Mesenchymal stem cell (in vitro differentiated cells and primary cell): ENCODE measurements at regions not wholly inside any gene's neighbourhood (a gene's known extent, or its start where the extent isn't known, plus 50 kb on each side); places are given as distances from the start of the nearest gene placed in this dataset.

ENCODE experiments used
- DNase-seq: peaks from one replicate; pipeline ENCODE4 v3.0.0-alpha.2; 2013
- H2AFZ ChIP-seq: one replicate; pipeline ENCODE4 v1.6.1; 2013; ENCODE audit warnings: low read depth, mild to moderate bottlenecking, control low read depth, inconsistent platforms, low read length, moderate library complexity
- H2AK5ac ChIP-seq: 2 replicates; pipeline ENCODE4 v1.6.1; 2013; ENCODE audit warnings: low read length, moderate library complexity, mild to moderate bottlenecking, inconsistent platforms; ENCODE audit not compliant: severe bottlenecking
- H2BK120ac ChIP-seq: one replicate; pipeline ENCODE4 v1.6.1; 2013; ENCODE audit warnings: low read depth, mild to moderate bottlenecking, inconsistent platforms, low read length, moderate library complexity
- H2BK12ac ChIP-seq, 2 experiments: one replicate each; pipeline ENCODE4 v1.6.1; 2013; ENCODE audit warnings: inconsistent platforms in 2 of 2, low read length in 2 of 2, mild to moderate bottlenecking in 2 of 2, moderate library complexity in 2 of 2, control low read depth in 1 of 2
- H2BK15ac ChIP-seq: one replicate; pipeline ENCODE4 v1.6.1; 2013; ENCODE audit warnings: mild to moderate bottlenecking, low read depth, inconsistent platforms; ENCODE audit not compliant: poor library complexity, severe bottlenecking
- H2BK5ac ChIP-seq: 2 replicates; pipeline ENCODE4 v1.6.1; 2013; ENCODE audit warnings: low read depth, mild to moderate bottlenecking, low read length, control low read depth, inconsistent platforms; ENCODE audit not compliant: poor library complexity, severe bottlenecking
- H3K14ac ChIP-seq, 2 experiments: one replicate each; pipeline ENCODE4 v1.6.1; 2013; ENCODE audit warnings: inconsistent platforms in 2 of 2, low read length in 2 of 2, control low read depth in 1 of 2, mild to moderate bottlenecking in 1 of 2, moderate library complexity in 1 of 2
- H3K18ac ChIP-seq, 2 experiments: one replicate each; pipeline ENCODE4 v1.6.1; 2013; ENCODE audit warnings: inconsistent platforms in 2 of 2, low read length in 2 of 2, control low read depth in 1 of 2, low read depth in 1 of 2, mild to moderate bottlenecking in 1 of 2
- H3K23ac ChIP-seq, 2 experiments: one replicate each; pipeline ENCODE4 v1.6.1; 2013; ENCODE audit warnings: inconsistent platforms in 2 of 2, low read length in 2 of 2, mild to moderate bottlenecking in 2 of 2, moderate library complexity in 2 of 2, control low read depth in 1 of 2
- H3K27ac ChIP-seq: 2 replicates; pipeline ENCODE4 v1.5.1; 2013; ENCODE audit warnings: mild to moderate bottlenecking, moderate library complexity, low read length, control low read depth, inconsistent platforms; ENCODE audit not compliant: poor library complexity, severe bottlenecking
- H3K27me3 ChIP-seq, 2 experiments: 2 replicates each; pipeline versions ENCODE4 v1.6.1 to v1.7.0; 2013; ENCODE audit warnings: low read length in 2 of 2, mild to moderate bottlenecking in 2 of 2, moderate library complexity in 2 of 2, control low read depth in 1 of 2, inconsistent platforms in 1 of 2; ENCODE audit not compliant: control insufficient read depth in 1 of 2, insufficient read depth in 1 of 2
- H3K36me3 ChIP-seq, 2 experiments: 2 replicates each; pipeline versions ENCODE4 v1.6.1 to v1.7.0; 2013; ENCODE audit warnings: low read length in 2 of 2, control low read depth in 1 of 2, inconsistent platforms in 1 of 2, low read depth in 1 of 2, mild to moderate bottlenecking in 1 of 2; ENCODE audit not compliant: insufficient read depth in 2 of 2, control insufficient read depth in 1 of 2
- H3K4ac ChIP-seq, 2 experiments: one replicate each; pipeline ENCODE4 v1.6.1; 2013; ENCODE audit warnings: inconsistent platforms in 2 of 2, low read length in 2 of 2, mild to moderate bottlenecking in 2 of 2, moderate library complexity in 2 of 2, control low read depth in 1 of 2, low read depth in 1 of 2
- H3K4me1 ChIP-seq: 2 replicates; pipeline ENCODE4 v1.6.1; 2013; ENCODE audit warnings: low read depth, low read length, control low read depth; ENCODE audit not compliant: control insufficient read depth, insufficient read depth
- H3K4me2 ChIP-seq: 2 replicates; pipeline ENCODE4 v1.6.1; 2013; ENCODE audit warnings: low read length, mild to moderate bottlenecking, inconsistent platforms; ENCODE audit not compliant: poor library complexity, severe bottlenecking
- H3K4me3 ChIP-seq, 2 experiments: 2 replicates each; pipeline versions ENCODE4 v1.5.1 to v1.7.0; 2013; ENCODE audit warnings: low read length in 2 of 2, mild to moderate bottlenecking in 2 of 2, control low read depth in 1 of 2, low read depth in 1 of 2; ENCODE audit not compliant: insufficient read depth in 1 of 2
- H3K79me1 ChIP-seq: replicated peaks from 2 replicates; pipeline ENCODE4 v1.6.1; 2013; ENCODE audit warnings: mild to moderate bottlenecking, control low read depth, low read length, inconsistent platforms; ENCODE audit not compliant: poor library complexity, severe bottlenecking
- H3K9ac ChIP-seq: 2 replicates; pipeline ENCODE4 v1.7.0; 2013; ENCODE audit warnings: mild to moderate bottlenecking, low read length, moderate library complexity
- H3K9me3 ChIP-seq: 2 replicates; pipeline ENCODE4 v1.7.0; 2013; ENCODE audit warnings: mild to moderate bottlenecking, low read length; ENCODE audit not compliant: control insufficient read depth
- H4K8ac ChIP-seq: one replicate; pipeline ENCODE4 v1.6.1; 2013; ENCODE audit warnings: inconsistent platforms, mild to moderate bottlenecking, low read length, moderate library complexity
- H4K91ac ChIP-seq: one replicate; pipeline ENCODE4 v1.6.1; 2013; ENCODE audit warnings: mild to moderate bottlenecking, low read length, inconsistent platforms
- WGBS: methylation state at CpG from one replicate; pipeline ENCODE4 v1.1.7; 2013; ENCODE audit warnings: mixed read lengths; 5-methylcytosine and 5-hydroxymethylcytosine counted together

GRCh38 chr6:44024574-44025219 lies 102.6 kb downstream of the MRPL14 start:
- Histone ChIP-seq H2AK5ac (no peak overlapping the region), H3K9ac (no peak overlapping the region), H3K27ac (no peak overlapping the region), H4K8ac (no peak overlapping the region), H3K14ac (peak overlapping the region in 1 of 2 experiments; percentile 74), H3K4me1 (peaks cover 5% of the 10 kb centered on the region), H2BK15ac (no peak overlapping the region), H3K79me1 (no peaks in the 10 kb centered on the region), H2AFZ (no peak overlapping the region), H3K36me3 (no peaks in the 10 kb centered on the region), H3K27me3 (no peaks in the 10 kb centered on the region), H2BK12ac (peak overlapping the region in 1 of 2 experiments; percentile 43), H3K9me3 (no peaks in the 10 kb centered on the region), H3K4me3 (no peak overlapping the region), H3K4me2 (no peak overlapping the region), H2BK120ac (no peak overlapping the region), H3K18ac (no peak overlapping the region), H3K4ac (no peak overlapping the region), H3K23ac (no peak overlapping the region), H2BK5ac (no peak overlapping the region), H4K91ac (no peak overlapping the region)
- WGBS, result 82% methylated on average over 7 of the region's 7 CpGs
- no peak for DNase-seq

GRCh38 chr6:44023586-44024454 lies 103.4 kb downstream of the MRPL14 start:
- no peak overlapping the region for H3K4me2 ChIP-seq
- H3K4me3 ChIP-seq, result no peak overlapping the region

GRCh38 chr6:44022671-44023352 lies 104.4 kb downstream of the MRPL14 start:
- no peak overlapping the region for H3K14ac ChIP-seq

More at GRCh38 chr6:44023586-44024454, 103.4 kb downstream of the MRPL14 start:
- WGBS, result 94% methylated on average over 8 of the region's 8 CpGs
- H3K23ac ChIP-seq, result no peak overlapping the region
- no peak overlapping the region for H3K9ac ChIP-seq
- H3K36me3 ChIP-seq, result no peaks in the 10 kb centered on the region
- H4K8ac ChIP-seq, result no peak overlapping the region
- H2BK12ac ChIP-seq, result peak overlapping the region in 1 of 2 experiments; percentile 46
- H4K91ac ChIP-seq, result no peak overlapping the region
- H3K27me3 ChIP-seq, result no peaks in the 10 kb centered on the region
- H2AFZ ChIP-seq, result no peak overlapping the region
- no peak overlapping the region for H3K18ac ChIP-seq
- H2BK15ac ChIP-seq, result no peak overlapping the region
- H3K14ac ChIP-seq, result no peak overlapping the region
- DNase-seq, result no peak
- H2AK5ac ChIP-seq, result no peak overlapping the region
- no peak overlapping the region for H2BK5ac ChIP-seq
- no peaks in the 10 kb centered on the region for H3K79me1 ChIP-seq
- no peak overlapping the region for H3K4ac ChIP-seq
- peaks cover 5% of the 10 kb centered on the region for H3K4me1 ChIP-seq
- H3K27ac ChIP-seq, result no peak overlapping the region
- H3K9me3 ChIP-seq, result no peaks in the 10 kb centered on the region
- H2BK120ac ChIP-seq, result no peak overlapping the region

GRCh38 chr6:44022296-44022661 lies 105.0 kb downstream of the MRPL14 start:
- no peak overlapping the region for H2AFZ ChIP-seq
- peaks cover 5% of the 10 kb centered on the region for H3K4me1 ChIP-seq
- peak overlapping the region in 1 of 2 experiments; percentile 46 for H3K4ac ChIP-seq
- H3K79me1 ChIP-seq, result no peaks in the 10 kb centered on the region
- H3K9ac ChIP-seq, result peak overlapping the region; percentile 5
- H2BK120ac ChIP-seq, result no peak overlapping the region
- H3K4me2 ChIP-seq, result no peak overlapping the region
- no peak overlapping the region for H3K27ac ChIP-seq
- no peaks in the 10 kb centered on the region for H3K27me3 ChIP-seq
- no peak overlapping the region for H3K14ac ChIP-seq
- H3K9me3 ChIP-seq, result peaks cover 1% of the 10 kb centered on the region
- H4K91ac ChIP-seq, result peak overlapping the region; percentile 18
- H2AK5ac ChIP-seq, result no peak overlapping the region
- no peak overlapping the region for H2BK5ac ChIP-seq
- no peak overlapping the region for H3K23ac ChIP-seq
- H3K4me3 ChIP-seq, result no peak overlapping the region
- H3K36me3 ChIP-seq, result no peaks in the 10 kb centered on the region
- no peak overlapping the region for H4K8ac ChIP-seq
- no peak for DNase-seq
- peak overlapping the region in 1 of 2 experiments; percentile 4 for H2BK12ac ChIP-seq
- peak overlapping the region; percentile 3 to 63 for H3K18ac ChIP-seq
- 70% methylated on average over 7 of the region's 7 CpGs for WGBS
- no peak overlapping the region for H2BK15ac ChIP-seq

More at GRCh38 chr6:44022671-44023352, 104.4 kb downstream of the MRPL14 start:
- Histone ChIP-seq H2BK15ac (no peak overlapping the region), H3K4me1 (peaks cover 5% of the 10 kb centered on the region), H3K27ac (no peak overlapping the region), H3K36me3 (no peaks in the 10 kb centered on the region), H4K91ac (peak overlapping the region; percentile 8), H3K9ac (no peak overlapping the region), H3K23ac (no peak overlapping the region), H2BK120ac (no peak overlapping the region), H3K9me3 (no peaks in the 10 kb centered on the region), H2BK5ac (no peak overlapping the region), H3K4me3 (no peak overlapping the region), H2AK5ac (no peak overlapping the region), H4K8ac (no peak overlapping the region), H3K27me3 (no peaks in the 10 kb centered on the region), H3K18ac (no peak overlapping the region), H3K4me2 (no peak overlapping the region), H3K4ac (no peak overlapping the region), H3K79me1 (no peaks in the 10 kb centered on the region), H2AFZ (no peak overlapping the region), H2BK12ac (peak overlapping the region in 1 of 2 experiments; percentile 25)
- 93% methylated on average over 14 of the region's 14 CpGs for WGBS
- no peak for DNase-seq
